Adrenal gland (tissue), 5 donors: ENCODE measurements at regions not wholly inside any gene's neighbourhood (a gene's known extent, or its start where the extent isn't known, plus 50 kb on each side); places are given as distances from the start of the nearest gene placed in this dataset.

Experiments
- CTCF ChIP-seq, 6 experiments: fragments of 450-650 bp in 4 of 6; fragments of 200-600 bp in 2 of 6; sonication (generic) in 1 of 6; IDR thresholded peaks; 1 replicate in 5 of 6; 2 replicates in 1 of 6; pipeline versions ENCODE4 v1.5.1 to v1.8.0; 2016 to 2021; ENCODE audit warnings: antibody characterized with exemption in 6 of 6, mild to moderate bottlenecking in 2 of 6, moderate library complexity in 1 of 6
- POLR2A ChIP-seq, 2 donors: fragments of 450-650 bp; IDR thresholded peaks; one replicate each; pipeline ENCODE4 v1.6.1; 2017; ENCODE audit warnings: antibody characterized with exemption in 2 of 2, mild to moderate bottlenecking in 2 of 2, moderate library complexity in 1 of 2
- donor health status: DM: no; HTN: no; CAD: no.

GRCh38 chr18:39166776-39167175 is 1601.2 kb upstream of the CELF4 start:
- no peak for TF ChIP-seq CTCF (IDR thresholded peaks at IDR 0.05)
- TF ChIP-seq POLR2A (IDR thresholded peaks at IDR 0.05): no peak
